ENCODE measurements at regions not wholly inside any gene's neighbourhood (a gene's known extent, or its start where the extent isn't known, plus 50 kb on each side); places are given as distances from the start of the nearest gene placed in this dataset.

DNA sequence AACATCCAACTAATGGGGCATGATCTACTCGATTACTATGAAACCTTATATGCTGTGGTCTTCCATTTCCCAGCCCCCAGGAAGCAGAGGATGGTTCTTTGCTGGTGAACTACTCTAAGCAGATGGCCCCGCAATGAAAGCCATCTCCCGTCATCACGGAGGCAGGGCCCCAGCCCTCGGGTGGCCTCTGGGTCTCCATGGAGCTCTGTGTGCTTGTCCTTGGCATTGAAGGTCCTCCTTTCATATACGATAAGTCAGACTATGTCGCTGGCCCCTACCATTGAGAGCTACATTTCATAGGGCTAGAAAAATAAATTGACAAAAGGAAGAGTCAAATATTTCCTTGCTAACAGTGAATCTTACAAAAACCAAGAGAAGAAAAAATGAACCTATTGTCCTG, 416.8 kb downstream of the CMPK2 start:
- no peak for TF ChIP-seq POLR2A (IDR thresholded peaks at IDR 0.05)
- TF ChIP-seq, protein P1, sequence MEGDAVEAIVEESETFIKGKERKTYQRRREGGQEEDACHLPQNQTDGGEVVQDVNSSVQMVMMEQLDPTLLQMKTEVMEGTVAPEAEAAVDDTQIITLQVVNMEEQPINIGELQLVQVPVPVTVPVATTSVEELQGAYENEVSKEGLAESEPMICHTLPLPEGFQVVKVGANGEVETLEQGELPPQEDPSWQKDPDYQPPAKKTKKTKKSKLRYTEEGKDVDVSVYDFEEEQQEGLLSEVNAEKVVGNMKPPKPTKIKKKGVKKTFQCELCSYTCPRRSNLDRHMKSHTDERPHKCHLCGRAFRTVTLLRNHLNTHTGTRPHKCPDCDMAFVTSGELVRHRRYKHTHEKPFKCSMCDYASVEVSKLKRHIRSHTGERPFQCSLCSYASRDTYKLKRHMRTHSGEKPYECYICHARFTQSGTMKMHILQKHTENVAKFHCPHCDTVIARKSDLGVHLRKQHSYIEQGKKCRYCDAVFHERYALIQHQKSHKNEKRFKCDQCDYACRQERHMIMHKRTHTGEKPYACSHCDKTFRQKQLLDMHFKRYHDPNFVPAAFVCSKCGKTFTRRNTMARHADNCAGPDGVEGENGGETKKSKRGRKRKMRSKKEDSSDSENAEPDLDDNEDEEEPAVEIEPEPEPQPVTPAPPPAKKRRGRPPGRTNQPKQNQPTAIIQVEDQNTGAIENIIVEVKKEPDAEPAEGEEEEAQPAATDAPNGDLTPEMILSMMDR (IDR thresholded peaks at IDR 0.05 in 4 of 5, conservative IDR thresholded peaks at IDR 0.05 in 1 of 5): no peak

Measured in gastrocnemius medialis (tissue), 4 donors.